ENCODE measurements at regions not wholly inside any gene's neighbourhood (a gene's known extent, or its start where the extent isn't known, plus 50 kb on each side); places are given as distances from the start of the nearest gene placed in this dataset.

DNA sequence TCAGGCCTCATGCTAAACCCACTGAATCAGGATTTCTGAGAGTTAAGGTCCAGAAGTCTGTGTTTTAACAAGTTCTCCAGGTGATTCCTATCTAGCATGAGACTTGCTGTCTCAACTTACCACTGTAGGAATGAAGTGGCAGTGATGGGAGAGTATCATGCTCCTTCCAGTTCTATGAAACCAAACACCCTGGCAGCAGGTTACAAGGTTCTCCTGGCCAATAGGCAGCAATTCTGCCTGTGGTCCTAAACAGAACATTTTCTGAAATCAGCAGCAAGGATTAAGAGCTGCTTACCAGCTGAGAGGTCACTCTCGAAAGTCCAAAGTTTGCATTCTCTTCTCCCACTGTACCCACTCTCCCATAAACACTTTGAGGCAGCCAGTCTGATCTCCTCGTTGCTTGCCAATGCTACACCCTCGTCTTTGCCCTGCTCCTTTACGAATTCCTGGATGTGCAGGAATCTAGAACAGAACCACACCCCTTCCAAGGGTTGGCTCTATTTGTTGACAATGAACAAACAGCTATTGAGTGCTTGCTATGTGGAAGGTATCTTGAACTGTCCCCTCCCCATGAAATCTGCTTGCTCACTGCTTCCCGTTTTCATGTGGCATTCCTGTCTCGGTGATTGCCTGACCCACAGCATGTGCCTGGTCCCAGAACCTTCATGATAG, 100.5 kb downstream of the TMEM174 start:
- H3K4me3 ChIP-seq (ENCODE audit: low read depth, low read length): no peak overlapping the region
- no peak for TF ChIP-seq CTCF (IDR thresholded peaks at IDR 0.05; ENCODE audit: insufficient read depth, low read depth, low read length)
- DNase-seq (ENCODE audit: low read depth): no peak

DNA sequence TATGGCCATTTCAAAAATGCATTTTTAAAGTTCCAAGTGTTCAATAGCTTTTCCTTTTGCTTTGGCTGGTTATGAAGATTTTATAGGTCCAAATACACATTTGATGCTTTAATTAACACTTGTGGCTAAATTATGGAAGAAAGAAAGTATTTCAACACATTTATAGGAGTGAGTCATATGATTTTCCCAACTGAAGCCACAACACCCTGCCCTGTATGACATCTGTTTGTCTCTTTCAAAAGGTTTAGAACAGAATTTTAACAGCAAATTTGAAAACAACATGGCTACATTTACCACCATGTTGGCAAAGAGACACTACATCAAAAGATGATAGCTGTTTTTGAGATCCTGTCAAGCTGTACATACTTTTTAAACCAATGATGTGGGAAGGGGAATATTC, 99.4 kb downstream of the TMEM174 start:
- no peak for DNase-seq (ENCODE audit: low read depth)
- H3K4me3 ChIP-seq (ENCODE audit: low read depth, low read length): no peak overlapping the region
- TF ChIP-seq CTCF (IDR thresholded peaks at IDR 0.05; ENCODE audit: insufficient read depth, low read depth, low read length): no peak

- no peak for TF ChIP-seq CTCF (IDR thresholded peaks at IDR 0.05; ENCODE audit: insufficient read depth, low read depth, low read length)
These were observed 95.8 kb downstream of the TMEM174 start for GRCh38 chr5:73268826-73269225.

GRCh38 chr5:73267766-73268435, 94.9 kb downstream of the TMEM174 start:
- DNase-seq (ENCODE audit: low read depth): no peak

More at GRCh38 chr5:73268826-73269225, 95.8 kb downstream of the TMEM174 start:
- DNase-seq (ENCODE audit: low read depth): no peak
- H3K4me3 ChIP-seq (ENCODE audit: low read depth, low read length): no peak overlapping the region

GRCh38 chr5:73266925-73267765, 94.2 kb downstream of the TMEM174 start:
- H3K4me3 ChIP-seq (ENCODE audit: low read depth, low read length): no peak overlapping the region
- no peak for TF ChIP-seq CTCF (IDR thresholded peaks at IDR 0.05; ENCODE audit: insufficient read depth, low read depth, low read length)
- no peak for DNase-seq (ENCODE audit: low read depth)

More at GRCh38 chr5:73267766-73268435, 94.9 kb downstream of the TMEM174 start:
- no peak overlapping the region for H3K4me3 ChIP-seq (ENCODE audit: low read depth, low read length)
- TF ChIP-seq CTCF (IDR thresholded peaks at IDR 0.05; ENCODE audit: insufficient read depth, low read depth, low read length): no peak

DNA sequence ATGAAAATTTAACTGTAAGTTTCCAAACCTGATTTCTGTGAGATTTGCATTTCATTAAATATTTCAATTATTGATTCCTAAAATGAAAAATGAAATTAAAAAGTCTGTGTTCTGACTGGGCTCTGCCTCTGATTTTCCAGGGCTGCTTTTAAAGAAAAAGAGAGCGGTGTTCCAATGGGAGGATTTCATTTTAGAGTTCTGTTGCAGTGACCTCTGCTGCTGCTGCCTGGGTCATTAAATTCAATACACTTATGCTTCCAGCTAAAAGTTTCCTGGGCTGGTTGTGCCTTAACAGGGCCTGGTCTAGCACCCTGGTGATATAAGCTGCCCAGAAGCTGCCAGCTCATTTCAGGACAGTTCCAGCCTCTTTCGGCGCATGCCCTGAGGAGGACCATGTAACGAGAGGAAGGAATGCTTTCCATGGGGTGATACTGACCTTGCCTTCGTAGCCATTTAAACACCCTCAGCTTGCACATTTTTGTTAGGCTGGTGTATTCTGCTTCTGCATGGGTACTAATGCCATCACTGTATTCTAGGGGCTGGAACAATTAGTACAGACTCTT, 93.3 kb downstream of the TMEM174 start:
- DNase-seq (ENCODE audit: low read depth): no peak
- TF ChIP-seq CTCF (IDR thresholded peaks at IDR 0.05; ENCODE audit: insufficient read depth, low read depth, low read length): no peak
- no peak overlapping the region for H3K4me3 ChIP-seq (ENCODE audit: low read depth, low read length)

All from fibroblast of villous mesenchyme (primary cell).